SK-N-SH (cell line): ENCODE measurements at regions not wholly inside any gene's neighbourhood (a gene's known extent, or its start where the extent isn't known, plus 50 kb on each side); places are given as distances from the start of the nearest gene placed in this dataset.

Experiments
- CTCF ChIA-PET: fragments of 300-600, 350-600 bp; formaldehyde crosslinking; extraction: SDS; loops from one replicate; lab custom pipeline; 2021; lab: Yijun Ruan, JAX
- POLR2A ChIA-PET: fragments of 350-600 bp; sonication (Branson Sonifier 250); formaldehyde crosslinking; extraction: SDS; loops from one replicate; lab custom pipeline; 2020; ENCODE audit warnings: antibody characterized with exemption, inconsistent platforms; lab: Yijun Ruan, JAX
- DNase-seq: peaks from one replicate; pipeline ENCODE4 v3.0.0; 2012
- H2AFZ ChIP-seq: fragments of 200-600 bp; sonication (generic); 2 replicates; pipeline ENCODE4 v1.8.1; 2016; ENCODE audit warnings: antibody characterized with exemption, mild to moderate bottlenecking, low read depth
- H3F3A ChIP-seq: fragments of 200-600 bp; sonication (generic); replicated peaks from 2 replicates; pipeline ENCODE3; 2016; ENCODE audit warnings: antibody characterized with exemption, mild to moderate bottlenecking; ENCODE audit not compliant: insufficient read depth
- H3K27ac ChIP-seq, 2 experiments: fragments of 200-500 bp in 1 of 2; fragments of 200-600 bp in 1 of 2; sonication (Bioruptor generic) in 1 of 2; sonication (generic), shearing (Covaris generic) in 1 of 2; 2 replicates each; pipeline versions ENCODE4 v1.5.1 to v1.6.1; 2014 to 2016; ENCODE audit warnings: low read depth in 2 of 2, inconsistent platforms in 1 of 2, low read length in 1 of 2, mild to moderate bottlenecking in 1 of 2, mixed read lengths in 1 of 2
- H3K27me3 ChIP-seq: fragments of 200-600 bp; sonication (generic), shearing (Covaris generic); 2 replicates; pipeline ENCODE4 v1.6.1; 2016; ENCODE audit warnings: mixed run types; ENCODE audit not compliant: insufficient read depth
- H3K36me3 ChIP-seq, 2 experiments: fragments of 200-500 bp in 1 of 2; fragments of 200-600 bp in 1 of 2; sonication (Bioruptor generic) in 1 of 2; sonication (generic) in 1 of 2; replicated peaks in 1 of 2; 2 replicates each; pipeline versions ENCODE3 to v1.5.1; 2014 to 2016; ENCODE audit warnings: low read length in 1 of 2, mild to moderate bottlenecking in 1 of 2; ENCODE audit not compliant: insufficient read depth in 2 of 2, control insufficient read depth in 1 of 2
- H3K4me1 ChIP-seq, 2 experiments: fragments of 200-500 bp in 1 of 2; fragments of 200-600 bp in 1 of 2; sonication (Bioruptor generic) in 1 of 2; sonication (generic), shearing (Covaris generic) in 1 of 2; 2 replicates each; pipeline versions ENCODE4 v1.5.1 to v1.6.1; 2014 to 2016; ENCODE audit warnings: low read depth in 1 of 2, low read length in 1 of 2, mixed run types in 1 of 2; ENCODE audit not compliant: insufficient read depth in 2 of 2, control insufficient read depth in 1 of 2
- H3K4me2 ChIP-seq: fragments of 200-600 bp; sonication (generic), shearing (Covaris generic); 2 replicates; pipeline ENCODE4 v1.6.1; 2017; ENCODE audit warnings: mixed run types
- H3K4me3 ChIP-seq, 2 experiments: fragments of 200-500 bp in 1 of 2; fragments of 200-600 bp in 1 of 2; sonication (Bioruptor generic) in 1 of 2; sonication (generic), shearing (Covaris generic) in 1 of 2; 2 replicates each; pipeline versions ENCODE4 v1.5.1 to v1.8.1; 2014 to 2016; ENCODE audit warnings: low read depth in 2 of 2, inconsistent platforms in 1 of 2, low read length in 1 of 2, mild to moderate bottlenecking in 1 of 2, mixed read lengths in 1 of 2, moderate library complexity in 1 of 2
- H3K79me2 ChIP-seq: fragments of 200-600 bp; sonication (generic); 2 replicates; pipeline ENCODE4 v1.8.1; 2017; ENCODE audit warnings: mild to moderate bottlenecking; ENCODE audit not compliant: insufficient read depth
- H3K9ac ChIP-seq: fragments of 200-600 bp; sonication (generic); 2 replicates; pipeline ENCODE4 v1.6.1; 2017; ENCODE audit warnings: mixed run types
- H3K9me2 ChIP-seq: fragments of 200-600 bp; sonication (generic); 2 replicates; pipeline ENCODE4 v1.6.1; 2017; ENCODE audit warnings: mixed run types
- H3K9me3 ChIP-seq: fragments of 200-600 bp; sonication (generic); 2 replicates; pipeline ENCODE4 v1.6.1; 2017; ENCODE audit warnings: mixed run types, mild to moderate bottlenecking, moderate library complexity
- H4K20me1 ChIP-seq: fragments of 200-600 bp; sonication (generic); 2 replicates; pipeline ENCODE4 v1.6.1; 2017; ENCODE audit warnings: mild to moderate bottlenecking, mixed run types; ENCODE audit not compliant: insufficient read depth
- EP300 ChIP-seq, 2 experiments: IDR thresholded peaks; 2 replicates each; pipeline versions ENCODE4 v1.4.0 to v1.6.1; 2012; ENCODE audit warnings: borderline replicate concordance in 1 of 2, low read depth in 1 of 2, low read length in 1 of 2
- FOSL2 ChIP-seq: IDR thresholded peaks from 2 replicates; pipeline ENCODE4 v1.4.0; 2012; ENCODE audit warnings: low read depth, mild to moderate bottlenecking, moderate library complexity, borderline replicate concordance
- GATA2 ChIP-seq: sonication (generic); formaldehyde crosslinking; IDR thresholded peaks from 2 replicates; pipeline ENCODE4 v1.5.0; 2020; ENCODE audit warnings: mild to moderate bottlenecking, missing genetic modification reagents
- MEF2A ChIP-seq: IDR thresholded peaks from 2 replicates; pipeline ENCODE4 v1.4.0; 2012; ENCODE audit warnings: low read depth, borderline replicate concordance
- MXI1 ChIP-seq: IDR thresholded peaks from 2 replicates; pipeline ENCODE4 v1.6.1; 2012; ENCODE audit warnings: mild to moderate bottlenecking, low read depth, low read length, improper control_type of control experiment
- NFIC ChIP-seq: IDR thresholded peaks from 2 replicates; pipeline ENCODE4 v1.4.0; 2012; ENCODE audit warnings: borderline replicate concordance
- NRF1 ChIP-seq: IDR thresholded peaks from 2 replicates; pipeline ENCODE4 v1.6.1; 2012; ENCODE audit warnings: low read depth, mild to moderate bottlenecking, low read length
- RAD21 ChIP-seq: IDR thresholded peaks from 2 replicates; pipeline ENCODE4 v1.6.1; 2012; ENCODE audit warnings: mild to moderate bottlenecking, low read length
- SIN3A ChIP-seq: IDR thresholded peaks from 2 replicates; pipeline ENCODE4 v1.6.1; 2012; ENCODE audit warnings: low read depth, mild to moderate bottlenecking, low read length, moderate library complexity, borderline replicate concordance
- SMC3 ChIP-seq: IDR thresholded peaks from 2 replicates; pipeline ENCODE4 v1.6.1; 2012; ENCODE audit warnings: low read depth, low read length, improper control_type of control experiment
- WGBS: methylation state at CpG from one replicate; pipeline ENCODE4 v1.1.6; 2017; ENCODE audit warnings: low lambda C conversion rate; 5-methylcytosine and 5-hydroxymethylcytosine counted together
- TF ChIP-seq, protein P1 (sequence below): fragments of 150-350 bp; IDR thresholded peaks from 2 replicates; pipeline ENCODE4 v1.6.1; 2017; ENCODE audit warnings: antibody characterized with exemption, low read length, low read depth, borderline replicate concordance
- TF ChIP-seq, protein P2 (sequence below): IDR thresholded peaks from 2 replicates; pipeline ENCODE4 v1.6.1; 2012; ENCODE audit warnings: mild to moderate bottlenecking, low read depth, low read length, moderate library complexity
- TF ChIP-seq, protein P3 (sequence below): IDR thresholded peaks from 2 replicates; pipeline ENCODE4; 2012
- TF ChIP-seq, protein P4 (sequence below): fragments of 150-350 bp; IDR thresholded peaks from 2 replicates; pipeline ENCODE4 v1.6.1; 2016; ENCODE audit warnings: mild to moderate bottlenecking, low read depth, low read length

DNA sequence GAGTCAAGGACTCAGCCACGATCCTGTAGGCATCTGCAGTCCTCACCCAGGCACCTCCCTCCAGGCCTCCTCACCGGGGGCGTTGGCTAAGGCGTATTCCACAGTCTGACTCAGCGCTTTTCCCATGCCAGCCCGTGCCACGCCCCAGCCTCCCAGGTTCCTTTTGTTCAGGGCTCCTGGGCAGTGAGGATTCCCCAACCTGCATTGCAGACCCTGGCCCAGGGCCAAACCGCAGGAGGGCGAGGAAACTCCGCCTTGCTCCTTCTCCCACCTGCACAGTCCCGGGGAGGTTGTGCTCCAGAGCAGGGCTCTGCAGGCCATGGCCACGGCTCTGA is 202.8 kb upstream of the CST7 start:
- H2AFZ ChIP-seq = no peak overlapping the region
- H4K20me1 ChIP-seq = no peaks in the 10 kb centered on the region
- CTCF ChIA-PET = no interaction called here
- no peaks in the 10 kb centered on the region for H3K79me2 ChIP-seq
- H3K36me3 ChIP-seq = no peaks in the 10 kb centered on the region
- H3K9me2 ChIP-seq = no peaks in the 10 kb centered on the region
- H3K4me1 ChIP-seq = no peaks in the 10 kb centered on the region
- no peaks in the 10 kb centered on the region for H3K27me3 ChIP-seq
- no peak overlapping the region for H3K4me3 ChIP-seq
- no peak overlapping the region for H3K27ac ChIP-seq
- H3K4me2 ChIP-seq = no peak overlapping the region
- H3K9ac ChIP-seq = no peak overlapping the region
- no peak for TF ChIP-seq EP300 (IDR thresholded peaks at IDR 0.05; ENCODE audit: borderline replicate concordance in 1 of 2, low read depth in 1 of 2, low read length in 1 of 2)
- TF ChIP-seq NFIC = no peak
- no peak for TF ChIP-seq MEF2A
- no peak for TF ChIP-seq FOSL2
- no peak for TF ChIP-seq RAD21
- no peak for TF ChIP-seq NRF1
- TF ChIP-seq, protein P1, sequence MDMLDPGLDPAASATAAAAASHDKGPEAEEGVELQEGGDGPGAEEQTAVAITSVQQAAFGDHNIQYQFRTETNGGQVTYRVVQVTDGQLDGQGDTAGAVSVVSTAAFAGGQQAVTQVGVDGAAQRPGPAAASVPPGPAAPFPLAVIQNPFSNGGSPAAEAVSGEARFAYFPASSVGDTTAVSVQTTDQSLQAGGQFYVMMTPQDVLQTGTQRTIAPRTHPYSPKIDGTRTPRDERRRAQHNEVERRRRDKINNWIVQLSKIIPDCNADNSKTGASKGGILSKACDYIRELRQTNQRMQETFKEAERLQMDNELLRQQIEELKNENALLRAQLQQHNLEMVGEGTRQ = no peak
- no peak for TF ChIP-seq MXI1
- no peak for TF ChIP-seq SMC3
- H3F3A ChIP-seq = no peaks in the 10 kb centered on the region
- 77% methylated on average over 12 of the region's 12 CpGs for WGBS
- POLR2A ChIA-PET = no interaction called here
- DNase-seq = no peak
- H3K9me3 ChIP-seq = no peaks in the 10 kb centered on the region

DNA sequence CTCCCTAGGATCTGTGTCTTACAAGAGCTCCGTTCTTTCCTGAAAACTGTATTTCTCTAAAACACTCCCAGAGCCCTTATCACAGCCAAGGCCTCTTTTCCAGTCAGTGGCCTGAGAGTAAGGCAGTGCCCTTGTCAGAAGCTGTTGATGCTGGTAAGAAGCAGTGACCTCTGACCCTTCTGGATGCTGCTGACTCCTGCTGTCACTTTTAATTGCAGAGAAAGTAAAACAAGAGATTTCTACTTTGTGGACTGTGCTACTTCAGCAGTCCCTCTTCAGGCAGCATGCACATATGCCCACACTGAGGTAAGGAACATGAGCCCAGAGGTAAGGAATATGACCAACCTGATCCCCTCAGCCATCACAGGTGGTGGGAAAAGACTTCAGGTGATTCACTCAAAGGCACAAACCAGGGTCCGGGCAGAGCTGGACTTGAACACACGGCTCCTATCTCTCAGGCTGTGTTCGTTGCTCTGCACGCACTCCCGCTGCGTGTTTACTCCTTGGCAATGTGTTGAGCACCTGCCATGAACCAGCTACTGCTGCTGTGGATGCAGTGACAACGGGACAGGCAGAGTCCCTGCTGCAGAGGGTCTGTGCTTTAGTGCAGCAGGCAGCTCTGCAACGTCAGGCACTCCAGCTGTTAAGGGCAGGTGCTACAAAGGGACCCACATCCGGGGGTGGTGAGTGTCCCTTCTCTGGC is 201.9 kb upstream of the CST7 start:
- WGBS = 65% methylated on average over 10 of the region's 10 CpGs
- Histone ChIP-seq H3K9me3 (no peaks in the 10 kb centered on the region), H3K36me3 (no peaks in the 10 kb centered on the region), H3K9ac (no peak overlapping the region), H3K9me2 (no peaks in the 10 kb centered on the region), H3K4me3 (no peak overlapping the region), H3K79me2 (no peaks in the 10 kb centered on the region), H3K27ac (no peak overlapping the region), H4K20me1 (no peaks in the 10 kb centered on the region), H2AFZ (no peak overlapping the region), H3F3A (no peaks in the 10 kb centered on the region), H3K4me2 (no peak overlapping the region), H3K4me1 (no peaks in the 10 kb centered on the region), H3K27me3 (no peaks in the 10 kb centered on the region)
- ChIA-PET POLR2A (no interaction called here), CTCF (no interaction called here)
- no peak for DNase-seq
- TF ChIP-seq SMC3 (no peak), GATA2 (no peak)

DNA sequence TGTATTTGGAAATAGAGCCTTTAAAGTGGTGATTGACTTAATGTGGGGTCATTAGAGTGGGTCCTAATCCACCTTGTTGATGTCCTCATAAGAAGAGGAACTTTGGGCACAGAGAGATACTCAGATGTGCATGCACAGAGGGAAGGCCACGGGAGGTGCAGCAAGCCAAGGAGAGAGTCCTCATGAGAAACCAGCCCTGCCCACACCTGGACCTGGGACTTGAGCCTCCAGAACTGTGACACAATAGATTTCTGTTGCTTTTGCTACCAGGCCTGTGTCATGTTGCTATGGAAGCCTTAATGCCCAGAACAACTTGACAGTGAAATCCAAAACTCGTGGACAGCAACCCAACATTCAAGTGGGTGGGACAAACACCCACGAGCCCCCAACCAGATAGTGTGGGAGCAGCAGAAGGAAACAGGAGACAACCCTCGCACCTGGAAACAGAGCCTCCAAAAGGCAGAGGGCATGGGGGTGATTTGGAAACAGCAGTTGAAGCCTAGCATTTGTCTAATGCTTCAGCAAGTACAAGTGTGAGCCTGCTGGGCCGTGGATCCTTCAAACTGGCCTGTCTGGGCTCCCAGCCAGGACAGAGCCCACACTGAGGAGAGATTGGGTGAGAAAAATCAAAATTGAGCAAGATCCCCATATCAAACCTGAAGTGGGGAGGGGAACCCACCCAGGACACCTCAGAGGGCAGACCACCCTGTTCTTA is 201.0 kb upstream of the CST7 start:
- CTCF ChIA-PET = no interaction called here
- WGBS = 34% methylated on average over 5 of the region's 5 CpGs
- TF ChIP-seq, protein P2, sequence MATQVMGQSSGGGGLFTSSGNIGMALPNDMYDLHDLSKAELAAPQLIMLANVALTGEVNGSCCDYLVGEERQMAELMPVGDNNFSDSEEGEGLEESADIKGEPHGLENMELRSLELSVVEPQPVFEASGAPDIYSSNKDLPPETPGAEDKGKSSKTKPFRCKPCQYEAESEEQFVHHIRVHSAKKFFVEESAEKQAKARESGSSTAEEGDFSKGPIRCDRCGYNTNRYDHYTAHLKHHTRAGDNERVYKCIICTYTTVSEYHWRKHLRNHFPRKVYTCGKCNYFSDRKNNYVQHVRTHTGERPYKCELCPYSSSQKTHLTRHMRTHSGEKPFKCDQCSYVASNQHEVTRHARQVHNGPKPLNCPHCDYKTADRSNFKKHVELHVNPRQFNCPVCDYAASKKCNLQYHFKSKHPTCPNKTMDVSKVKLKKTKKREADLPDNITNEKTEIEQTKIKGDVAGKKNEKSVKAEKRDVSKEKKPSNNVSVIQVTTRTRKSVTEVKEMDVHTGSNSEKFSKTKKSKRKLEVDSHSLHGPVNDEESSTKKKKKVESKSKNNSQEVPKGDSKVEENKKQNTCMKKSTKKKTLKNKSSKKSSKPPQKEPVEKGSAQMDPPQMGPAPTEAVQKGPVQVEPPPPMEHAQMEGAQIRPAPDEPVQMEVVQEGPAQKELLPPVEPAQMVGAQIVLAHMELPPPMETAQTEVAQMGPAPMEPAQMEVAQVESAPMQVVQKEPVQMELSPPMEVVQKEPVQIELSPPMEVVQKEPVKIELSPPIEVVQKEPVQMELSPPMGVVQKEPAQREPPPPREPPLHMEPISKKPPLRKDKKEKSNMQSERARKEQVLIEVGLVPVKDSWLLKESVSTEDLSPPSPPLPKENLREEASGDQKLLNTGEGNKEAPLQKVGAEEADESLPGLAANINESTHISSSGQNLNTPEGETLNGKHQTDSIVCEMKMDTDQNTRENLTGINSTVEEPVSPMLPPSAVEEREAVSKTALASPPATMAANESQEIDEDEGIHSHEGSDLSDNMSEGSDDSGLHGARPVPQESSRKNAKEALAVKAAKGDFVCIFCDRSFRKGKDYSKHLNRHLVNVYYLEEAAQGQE = no peak
- TF ChIP-seq FOSL2 (no peak), SIN3A (no peak)
- TF ChIP-seq, protein P3, sequence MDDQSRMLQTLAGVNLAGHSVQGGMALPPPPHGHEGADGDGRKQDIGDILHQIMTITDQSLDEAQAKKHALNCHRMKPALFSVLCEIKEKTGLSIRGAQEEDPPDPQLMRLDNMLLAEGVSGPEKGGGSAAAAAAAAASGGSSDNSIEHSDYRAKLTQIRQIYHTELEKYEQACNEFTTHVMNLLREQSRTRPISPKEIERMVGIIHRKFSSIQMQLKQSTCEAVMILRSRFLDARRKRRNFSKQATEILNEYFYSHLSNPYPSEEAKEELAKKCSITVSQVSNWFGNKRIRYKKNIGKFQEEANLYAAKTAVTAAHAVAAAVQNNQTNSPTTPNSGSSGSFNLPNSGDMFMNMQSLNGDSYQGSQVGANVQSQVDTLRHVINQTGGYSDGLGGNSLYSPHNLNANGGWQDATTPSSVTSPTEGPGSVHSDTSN = no peak
- TF ChIP-seq, protein P4, sequence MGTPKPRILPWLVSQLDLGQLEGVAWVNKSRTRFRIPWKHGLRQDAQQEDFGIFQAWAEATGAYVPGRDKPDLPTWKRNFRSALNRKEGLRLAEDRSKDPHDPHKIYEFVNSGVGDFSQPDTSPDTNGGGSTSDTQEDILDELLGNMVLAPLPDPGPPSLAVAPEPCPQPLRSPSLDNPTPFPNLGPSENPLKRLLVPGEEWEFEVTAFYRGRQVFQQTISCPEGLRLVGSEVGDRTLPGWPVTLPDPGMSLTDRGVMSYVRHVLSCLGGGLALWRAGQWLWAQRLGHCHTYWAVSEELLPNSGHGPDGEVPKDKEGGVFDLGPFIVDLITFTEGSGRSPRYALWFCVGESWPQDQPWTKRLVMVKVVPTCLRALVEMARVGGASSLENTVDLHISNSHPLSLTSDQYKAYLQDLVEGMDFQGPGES = no peak

More for the DNA sequence above, 201.0 kb upstream of the CST7 start:
- H2AFZ ChIP-seq = no peak overlapping the region
- H3K4me2 ChIP-seq = no peak overlapping the region
- no peak overlapping the region for H3K27ac ChIP-seq
- no peaks in the 10 kb centered on the region for H3K9me3 ChIP-seq
- no peaks in the 10 kb centered on the region for H3K36me3 ChIP-seq
- H3K79me2 ChIP-seq = no peaks in the 10 kb centered on the region
- H3K4me1 ChIP-seq = no peaks in the 10 kb centered on the region
- H3K27me3 ChIP-seq = no peaks in the 10 kb centered on the region
- H3K9me2 ChIP-seq = no peaks in the 10 kb centered on the region
- DNase-seq = no peak
- no peaks in the 10 kb centered on the region for H4K20me1 ChIP-seq
- no peak overlapping the region for H3K4me3 ChIP-seq
- no peaks in the 10 kb centered on the region for H3F3A ChIP-seq
- no peak overlapping the region for H3K9ac ChIP-seq
- POLR2A ChIA-PET = no interaction called here
